Left colon (tissue), 2 donors: ENCODE measurements at regions not wholly inside any gene's neighbourhood (a gene's known extent, or its start where the extent isn't known, plus 50 kb on each side); places are given as distances from the start of the nearest gene placed in this dataset.

Experiments used
- ATAC-seq: fragments of 200-7000 bp; cut with Tn5 transposase; one replicate; pipeline ENCODE4 v1.9.1; 2020; ENCODE audit warnings: mild to moderate bottlenecking, moderate library complexity
- DNase-seq, 2 donors: peaks; one replicate each; pipeline ENCODE4 v3.0.0-alpha.2; 2020
- intact Hi-C, 2 donors: fragments of 100-400 bp; cut with DNase I in 1 of 2; cut with micrococcal nuclease in 1 of 2; formaldehyde crosslinking; loops; one replicate each; pipeline versions ENCODE4 v1.11.2 to v1.14.0; 2022; cut with DNase I, micrococcal nuclease
- donor health status: DM: no; HTN: no; CAD: no.
- donor health status: DM: yes; HTN: yes; CAD: no.

DNA sequence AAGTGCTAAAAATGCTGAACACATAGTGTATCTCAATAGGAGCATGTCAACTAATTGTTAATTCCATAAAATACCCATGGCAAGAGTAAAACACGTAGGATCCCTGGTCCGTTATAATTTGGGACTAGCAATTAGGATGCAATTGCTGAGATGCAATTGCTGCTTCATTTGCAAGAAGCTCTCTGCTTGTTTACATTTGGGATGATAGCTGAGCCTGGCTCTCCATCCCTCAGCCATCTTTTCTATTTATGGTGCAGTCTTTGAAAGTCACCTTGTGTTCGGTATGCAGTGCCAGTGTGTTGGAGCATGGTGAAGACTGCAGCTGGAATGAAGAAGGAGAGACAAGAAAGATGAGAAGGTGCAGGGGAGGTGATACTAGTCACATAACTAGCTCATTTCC, 191.3 kb downstream of the SNX10 start:
- intact Hi-C loops: no loop called here
- ATAC-seq: no peak
- DNase-seq: no peak

DNA sequence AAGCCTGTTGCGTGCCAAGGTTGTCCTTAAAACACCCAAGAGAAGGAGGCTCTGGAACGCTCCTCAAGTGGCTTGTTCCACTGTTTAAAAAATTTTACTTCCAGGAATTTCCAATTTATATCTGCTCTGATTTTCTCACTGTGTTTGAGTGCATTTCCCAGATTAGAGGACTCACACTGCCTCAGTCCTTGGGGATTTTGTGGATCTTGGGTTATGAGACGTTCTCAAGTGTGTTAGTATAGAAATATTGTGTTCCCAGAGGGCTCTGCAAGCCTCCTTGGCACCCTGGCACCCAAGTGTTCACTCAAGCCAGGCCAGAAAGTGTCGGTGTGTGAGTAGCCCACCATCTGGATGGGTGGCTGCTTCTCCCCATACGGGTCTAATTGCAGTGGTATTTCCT, 192.2 kb downstream of the SNX10 start:
- no peak for ATAC-seq
- intact Hi-C loops: no loop called here
- DNase-seq: no peak

DNA sequence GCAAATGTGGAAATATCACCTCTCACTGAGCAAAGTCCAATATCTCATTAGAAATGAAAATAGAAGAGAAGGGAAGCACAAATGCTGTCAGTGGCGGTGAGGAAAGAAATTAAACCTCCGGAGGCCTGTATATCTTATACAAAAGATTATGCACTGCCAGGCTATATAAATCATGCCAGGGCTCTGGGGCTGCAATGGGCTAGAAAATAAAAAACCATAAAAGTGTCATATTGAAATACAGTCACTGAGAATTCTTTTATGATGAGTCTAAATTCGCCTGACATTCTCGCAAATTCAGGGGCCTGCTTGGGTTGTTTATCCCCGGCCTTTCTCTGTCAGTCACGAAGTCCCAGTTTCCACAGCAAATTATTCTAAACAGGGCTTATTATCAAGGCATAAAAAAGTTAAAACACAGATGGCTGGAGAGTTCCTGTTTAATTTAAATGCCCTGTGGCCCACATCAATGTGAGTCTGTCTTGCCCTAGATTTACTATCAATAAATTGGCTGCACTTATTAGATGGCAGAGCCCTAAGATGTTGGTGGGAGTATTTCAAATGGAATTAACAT, 193.8 kb downstream of the SNX10 start:
- ATAC-seq (peak; percentile 54), DNase-seq (no peak)
- intact Hi-C loops: no loop called here

DNA sequence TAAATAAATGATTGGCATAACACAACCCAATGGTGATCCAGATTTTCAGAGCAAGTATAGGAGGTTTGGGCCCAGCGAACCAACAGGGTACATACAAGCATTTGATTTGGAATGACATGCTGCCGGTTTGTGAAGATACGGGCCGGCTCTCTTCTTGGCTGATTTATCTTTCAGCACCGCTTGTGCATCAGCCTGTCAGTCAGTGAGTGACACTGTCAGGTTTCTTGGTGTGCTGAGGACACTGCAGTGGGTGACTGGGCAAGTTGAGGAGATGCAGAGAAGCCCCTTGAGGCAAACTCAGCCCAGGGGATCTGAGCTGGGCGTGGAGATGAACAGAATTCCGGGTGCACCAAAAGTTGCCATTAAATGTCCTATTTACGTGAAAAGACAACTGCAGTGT, 194.5 kb downstream of the SNX10 start:
- intact Hi-C loops: no loop called here

DNA sequence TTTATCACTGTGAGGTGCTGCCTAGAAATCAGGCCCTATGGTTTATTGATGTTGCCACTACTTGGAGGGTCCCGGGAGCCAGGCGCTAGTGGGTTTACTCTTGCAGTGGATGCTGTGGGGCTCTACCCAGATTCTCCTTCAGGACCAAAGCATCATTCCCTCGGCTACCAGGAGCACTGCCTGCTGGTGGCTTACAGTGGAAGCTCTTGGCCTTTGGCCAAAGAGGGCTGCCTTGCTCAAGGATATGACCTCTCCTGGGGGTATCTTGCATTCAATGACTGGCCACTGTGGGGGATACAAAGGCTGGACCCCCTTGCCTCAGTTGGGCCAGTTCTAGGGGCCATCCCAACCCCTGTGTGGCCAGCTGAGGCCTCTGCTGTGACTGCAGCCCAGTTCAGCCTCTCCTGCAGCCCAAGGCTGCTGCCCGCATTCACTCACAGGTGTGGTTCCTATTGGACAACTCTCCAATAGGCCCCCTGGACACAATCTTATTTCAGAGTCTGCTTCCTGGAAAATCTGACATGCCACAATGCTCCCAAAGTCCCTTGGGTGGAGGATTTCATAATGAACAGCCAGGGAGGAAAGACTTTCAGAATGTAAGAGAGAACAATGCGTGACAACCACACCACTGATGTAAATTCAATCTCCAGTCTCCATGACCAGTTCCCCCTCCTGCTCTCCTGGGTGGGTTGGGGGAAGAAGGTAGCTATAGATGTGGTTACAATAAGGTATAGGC, 196.3 kb downstream of the SNX10 start:
- ATAC-seq (no peak), DNase-seq (no peak)
- intact Hi-C loops: no loop called here

More for the DNA sequence above, 194.5 kb downstream of the SNX10 start:
- DNase-seq: no peak
- ATAC-seq: no peak

DNA sequence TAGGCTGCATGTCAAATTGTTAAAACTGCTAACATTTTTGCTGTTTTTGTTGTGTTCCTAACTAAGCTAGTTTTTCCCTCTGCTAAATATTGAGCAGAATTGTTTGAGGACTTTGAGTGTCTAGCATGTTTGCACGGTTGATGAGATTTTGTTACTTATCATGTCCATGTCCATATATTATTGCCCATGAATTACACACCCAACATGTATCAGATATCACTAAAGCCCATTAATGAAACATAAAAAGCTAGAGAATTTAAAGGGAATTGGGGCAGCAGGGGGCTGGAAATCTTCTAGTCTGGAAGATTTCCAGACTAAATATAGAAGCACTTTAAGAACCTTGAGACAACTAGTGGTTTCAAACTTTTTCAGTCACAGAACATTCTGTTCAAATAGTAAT, 197.7 kb downstream of the SNX10 start:
- no peak for ATAC-seq
- intact Hi-C loops: no loop called here
- DNase-seq: no peak

DNA sequence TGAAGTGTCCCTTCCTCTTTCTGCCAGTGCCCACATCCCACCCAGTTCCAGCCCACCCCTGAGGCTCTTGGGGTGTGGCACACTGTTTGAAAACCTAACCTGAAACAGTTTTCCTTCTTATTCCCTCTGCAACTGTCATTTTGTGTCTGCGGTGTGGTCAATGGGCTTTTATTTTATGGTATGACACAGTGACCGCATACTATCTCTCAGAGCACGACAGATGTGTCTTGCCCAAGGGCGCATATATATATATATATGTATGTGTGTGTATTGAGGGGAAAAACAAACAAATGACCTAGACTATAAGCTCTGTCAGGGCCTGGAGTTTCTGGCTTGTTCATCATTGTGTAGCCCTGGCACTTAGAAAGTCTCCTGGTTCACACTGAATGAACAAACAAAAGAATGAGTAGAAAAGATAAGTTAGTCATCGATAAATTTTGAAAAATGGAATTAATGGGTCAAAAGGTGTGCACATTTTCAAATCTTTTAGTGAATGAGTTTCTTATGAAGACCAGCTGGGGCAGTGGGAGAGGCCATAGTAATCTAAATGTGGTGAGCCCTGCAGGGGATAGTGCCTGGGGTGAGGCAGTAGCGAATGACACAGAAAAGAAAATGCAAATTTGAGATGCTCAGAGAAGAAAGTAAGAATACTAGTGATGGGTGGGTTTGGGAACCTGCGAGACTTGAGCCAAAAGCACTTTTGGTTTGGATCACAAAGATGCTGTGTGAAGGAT, 198.4 kb downstream of the SNX10 start:
- intact Hi-C loops: loop anchor here in 1 of 2 donors (10.0 kb wide), 1 partner anchor 115 kb away; no protein-coding TSS in a partner anchor
- no peak for DNase-seq
- ATAC-seq: no peak

DNA sequence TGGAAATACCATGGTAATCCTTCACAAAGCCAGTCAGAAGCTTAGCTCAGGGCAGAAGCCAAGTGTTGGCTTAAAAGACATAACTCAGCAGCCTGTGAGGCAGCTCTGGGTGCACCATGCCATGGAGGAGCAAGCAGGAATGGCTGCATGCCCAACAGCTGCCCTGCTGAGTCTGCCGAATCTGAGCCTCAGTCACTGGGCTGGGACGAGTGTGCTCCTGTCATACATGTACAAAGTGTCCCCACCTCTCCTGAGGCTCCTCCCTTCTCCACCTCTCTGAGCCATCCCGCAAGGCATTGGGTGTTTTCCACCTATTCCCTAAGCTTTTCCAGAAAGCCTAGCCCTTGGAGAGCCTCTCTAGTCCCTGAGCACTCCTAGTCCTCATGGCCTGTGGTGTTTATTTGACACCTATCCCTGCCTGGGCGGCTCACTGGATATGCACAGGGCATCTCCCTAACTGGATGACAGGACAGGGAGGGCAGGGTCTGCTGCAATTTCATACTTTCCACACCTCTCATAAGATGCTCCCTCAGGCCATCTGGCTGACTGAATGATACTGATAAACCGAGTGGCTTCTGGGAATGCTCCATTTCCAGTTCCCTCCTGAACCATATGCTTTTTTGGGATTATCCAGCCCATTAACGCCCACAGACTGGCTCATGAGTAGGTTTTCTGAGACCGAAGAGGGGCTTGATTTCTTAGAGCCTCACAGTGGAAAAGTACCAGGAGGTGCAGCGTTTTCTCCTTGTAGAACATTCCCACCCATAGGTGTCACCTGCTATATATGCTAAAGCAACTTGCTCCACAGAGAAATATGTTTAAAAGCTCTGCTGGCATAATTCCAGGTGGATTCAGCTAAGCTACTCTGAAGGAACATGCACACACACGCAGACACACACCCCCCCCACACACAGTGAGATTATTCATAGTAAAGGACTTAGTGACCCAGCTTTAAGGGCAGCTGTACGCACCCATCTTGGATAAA, 199.3 kb downstream of the SNX10 start:
- ATAC-seq: peak; percentile 91
- peak in 1 of 2 donors; percentile 22 for DNase-seq
- intact Hi-C loops: loop anchor here in 1 of 2 donors (10.0 kb wide), 1 partner anchor 116 kb away; no protein-coding TSS in a partner anchor

DNA sequence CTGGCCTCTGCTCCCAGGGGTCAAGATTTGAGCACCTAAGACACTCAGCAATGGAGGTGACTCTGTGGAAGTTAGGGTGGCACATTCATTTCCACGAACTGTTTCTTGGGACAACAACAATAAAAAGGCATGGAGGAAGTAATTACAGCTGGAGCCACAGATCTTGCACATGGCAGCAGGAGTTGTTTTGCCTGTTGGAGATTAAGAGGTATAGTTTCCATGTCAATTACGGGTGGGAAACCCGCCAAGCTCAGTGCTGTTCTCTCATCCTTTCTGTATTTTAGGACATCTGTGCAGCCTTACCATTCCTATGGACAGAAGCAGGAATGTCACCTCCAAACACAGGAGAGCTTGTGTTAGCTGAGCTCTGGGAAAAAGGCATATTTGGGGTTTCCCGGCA, 201.2 kb downstream of the SNX10 start:
- peak; percentile 73 for ATAC-seq
- peak in 1 of 2 donors; percentile 47 for DNase-seq
- intact Hi-C loops: loop anchor here in 1 of 2 donors (10.0 kb wide), 1 partner anchor 118 kb away; no protein-coding TSS in a partner anchor

DNA sequence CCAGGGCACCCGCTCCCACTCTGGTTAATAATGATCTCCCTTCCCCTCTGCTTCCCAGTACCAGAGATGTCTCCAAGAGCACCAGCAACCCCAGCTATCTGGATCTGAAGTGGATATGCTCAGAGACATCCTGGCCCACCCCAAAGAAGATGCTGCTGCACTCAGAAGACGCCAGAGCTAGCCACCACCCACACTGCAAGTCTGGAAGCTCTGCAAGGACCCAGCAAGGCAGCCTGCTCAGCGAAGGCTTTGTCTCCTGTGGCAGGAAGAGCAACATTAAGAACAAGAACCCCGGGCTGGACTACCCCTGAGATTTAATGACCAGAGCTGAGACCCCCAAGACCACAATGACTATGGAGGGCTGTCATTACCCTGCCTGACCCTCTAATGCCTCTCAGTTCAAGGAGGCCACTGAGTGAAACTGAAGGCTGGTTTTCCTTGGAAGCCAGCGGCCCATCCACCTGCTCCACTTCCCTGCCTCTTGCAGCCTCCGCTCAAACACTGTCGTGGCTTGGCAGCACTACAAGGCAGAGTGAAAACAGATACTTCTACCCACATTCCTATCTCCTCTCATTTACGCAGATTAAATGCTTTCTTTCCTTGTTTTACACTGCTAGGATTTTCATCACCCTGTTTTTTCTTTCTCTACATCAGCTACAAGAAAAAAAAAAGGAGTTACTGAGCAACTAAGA, 202.2 kb downstream of the SNX10 start:
- ATAC-seq (no peak), DNase-seq (no peak)
- intact Hi-C loops: loop anchor here in 1 of 2 donors (10.0 kb wide), 1 partner anchor 119 kb away; no protein-coding TSS in a partner anchor

DNA sequence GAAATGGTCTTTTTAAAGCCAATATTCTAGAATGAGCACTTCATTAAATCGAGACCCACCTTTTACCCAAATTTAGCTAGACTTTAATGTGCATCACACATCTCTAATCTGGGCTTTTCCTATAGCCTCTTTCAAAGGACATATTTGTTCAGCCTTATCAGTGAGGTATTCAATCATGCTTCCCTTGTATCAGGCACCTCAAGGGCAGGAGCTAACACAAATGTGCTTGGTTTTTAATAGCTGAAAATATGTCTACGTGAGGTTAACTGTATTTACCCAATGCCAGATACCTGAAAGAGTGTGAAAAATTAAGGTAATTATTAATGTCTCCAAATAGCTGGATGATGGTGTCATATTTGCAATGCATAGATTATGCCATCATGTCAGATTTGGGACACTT, 203.9 kb downstream of the SNX10 start:
- ATAC-seq (no peak), DNase-seq (no peak)
- intact Hi-C loops: loop anchor here in 1 of 2 donors (10.0 kb wide), 1 partner anchor 121 kb away; no protein-coding TSS in a partner anchor

DNA sequence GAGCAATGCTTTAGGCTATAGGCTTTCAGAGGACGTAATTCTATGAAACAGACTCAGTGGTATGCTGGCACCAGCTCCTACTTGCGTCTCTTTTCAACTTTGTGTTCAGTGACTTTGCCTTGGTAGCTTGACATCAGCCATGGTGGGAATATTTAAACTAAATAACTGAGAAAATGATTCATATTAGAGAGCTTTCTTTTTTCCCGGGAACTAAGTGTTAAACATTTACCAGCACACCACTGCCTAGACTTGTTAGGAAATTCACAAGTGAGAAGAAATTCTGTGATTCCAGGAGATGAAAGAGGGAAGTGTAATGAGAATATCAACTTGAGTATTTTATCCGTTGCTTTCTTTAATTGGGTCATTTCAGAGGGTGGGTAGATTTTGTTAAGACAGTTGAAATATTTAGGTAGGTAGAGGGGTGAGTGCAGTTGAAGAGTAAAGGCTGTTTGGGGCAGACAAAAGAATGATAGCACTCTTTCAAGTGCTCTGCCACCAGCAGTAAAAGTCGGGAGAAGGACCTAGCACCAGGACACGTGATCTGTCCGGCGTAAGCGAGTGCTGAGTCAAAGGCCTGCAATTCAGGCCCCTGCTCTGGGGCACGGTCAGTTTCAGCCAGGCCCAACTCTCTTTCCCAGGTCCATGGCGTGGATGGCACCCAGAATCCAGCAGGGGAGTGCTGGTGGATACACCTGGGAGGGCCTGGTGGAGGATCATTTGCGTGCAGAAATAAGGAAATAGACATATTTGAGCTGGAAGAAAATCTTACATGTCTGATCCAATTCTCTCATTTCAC, 206.3 kb downstream of the SNX10 start:
- intact Hi-C loops: loop anchor here in 1 of 2 donors (10.0 kb wide), 1 partner anchor 123 kb away; no protein-coding TSS in a partner anchor
- no peak for DNase-seq

DNA sequence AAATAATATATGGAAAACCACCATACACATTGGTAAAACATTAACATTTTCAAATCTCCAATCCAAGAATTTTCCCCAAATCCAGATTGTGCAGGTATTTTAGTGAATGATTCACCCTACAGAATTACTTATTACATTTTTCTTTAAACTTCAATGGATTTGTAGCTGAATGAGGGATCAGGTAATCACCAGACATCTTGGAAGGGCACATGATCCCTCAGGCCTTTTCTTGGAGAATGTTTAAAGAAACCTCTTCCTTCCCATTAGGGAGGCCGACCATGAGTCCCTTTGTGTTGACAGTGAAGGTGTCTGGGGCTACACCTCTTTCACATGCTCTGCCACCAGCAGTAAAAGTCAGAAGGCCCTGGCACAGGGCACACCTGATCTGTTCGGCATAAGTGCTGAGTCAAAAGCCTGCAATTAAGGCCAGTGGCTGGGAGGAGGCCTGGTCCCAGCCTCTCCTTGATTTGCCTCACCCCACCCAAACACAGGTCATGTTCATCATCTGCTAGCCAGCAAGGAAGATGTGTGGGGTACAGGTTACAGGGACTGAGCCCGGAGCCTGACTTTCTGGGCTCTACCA, 207.7 kb downstream of the SNX10 start:
- intact Hi-C loops: loop anchor here in 1 of 2 donors (10.0 kb wide), 1 partner anchor 125 kb away; no protein-coding TSS in a partner anchor
- DNase-seq (no peak), ATAC-seq (peak; percentile 82)

More for the DNA sequence above, 206.3 kb downstream of the SNX10 start:
- no peak for ATAC-seq

DNA sequence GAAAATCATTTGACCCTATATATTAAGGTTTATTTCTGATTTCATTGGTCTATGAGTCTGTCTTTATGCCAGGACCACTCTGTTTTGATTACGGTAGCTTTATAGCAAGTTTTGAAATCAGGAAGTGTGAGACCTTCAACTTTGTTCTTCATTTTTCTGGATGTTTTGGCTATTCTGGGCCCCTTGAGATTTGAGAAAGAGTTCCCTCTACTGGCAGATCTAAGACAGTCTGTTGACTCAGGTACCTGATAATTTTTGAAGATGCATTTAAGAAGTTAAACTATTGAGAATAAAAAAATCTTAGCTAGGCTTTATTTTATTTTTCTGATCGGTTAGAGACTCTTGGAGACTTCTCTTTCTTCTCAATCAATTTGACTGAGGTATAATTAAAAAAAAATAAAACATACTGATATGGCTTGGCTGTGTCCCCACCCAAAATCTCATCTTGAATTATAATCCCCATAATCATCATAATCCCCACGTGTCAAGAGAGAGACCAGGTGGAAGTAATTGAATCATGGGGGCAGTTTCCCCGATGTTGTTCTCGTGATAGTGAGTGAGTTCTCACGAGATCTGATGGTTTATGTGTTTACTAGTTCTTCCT, 209.2 kb downstream of the SNX10 start:
- DNase-seq: no peak
- peak; percentile 55 for ATAC-seq
- intact Hi-C loops: no loop called here

DNA sequence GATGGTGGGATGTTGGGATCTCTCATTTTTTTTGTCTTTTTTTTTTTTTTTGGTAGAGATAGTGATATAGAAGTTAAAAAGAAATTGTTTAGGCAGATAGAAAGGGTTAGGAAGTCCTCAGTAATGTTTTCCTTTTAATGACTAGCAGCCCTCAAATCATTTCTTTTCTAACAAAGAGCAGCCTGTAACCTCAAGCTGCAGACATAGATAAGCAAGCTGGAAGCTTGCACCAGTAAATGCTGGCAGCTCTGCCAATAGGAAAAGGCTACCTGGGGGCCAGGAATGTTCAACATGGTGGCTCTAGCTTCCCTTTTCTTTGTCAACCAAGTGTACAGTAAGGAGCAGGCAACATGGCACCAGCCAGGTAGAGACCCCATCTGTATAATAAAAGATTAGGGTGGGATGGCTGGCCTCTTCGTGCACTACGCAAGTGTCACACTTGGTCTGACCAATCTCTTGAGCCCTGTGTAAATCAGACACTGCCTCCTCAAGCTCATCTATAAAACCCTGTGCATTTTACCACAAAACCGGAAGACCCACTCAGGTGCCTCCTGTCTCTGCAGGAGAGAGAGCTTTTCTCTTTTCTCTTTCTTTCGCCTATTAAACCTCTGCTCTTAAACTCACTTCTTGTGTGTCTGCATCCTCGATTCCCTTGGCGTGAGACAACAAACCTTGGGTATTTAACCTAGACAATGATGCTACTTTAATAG, 212.9 kb downstream of the SNX10 start:
- intact Hi-C loops: no loop called here
- ATAC-seq (no peak), DNase-seq (no peak)

DNA sequence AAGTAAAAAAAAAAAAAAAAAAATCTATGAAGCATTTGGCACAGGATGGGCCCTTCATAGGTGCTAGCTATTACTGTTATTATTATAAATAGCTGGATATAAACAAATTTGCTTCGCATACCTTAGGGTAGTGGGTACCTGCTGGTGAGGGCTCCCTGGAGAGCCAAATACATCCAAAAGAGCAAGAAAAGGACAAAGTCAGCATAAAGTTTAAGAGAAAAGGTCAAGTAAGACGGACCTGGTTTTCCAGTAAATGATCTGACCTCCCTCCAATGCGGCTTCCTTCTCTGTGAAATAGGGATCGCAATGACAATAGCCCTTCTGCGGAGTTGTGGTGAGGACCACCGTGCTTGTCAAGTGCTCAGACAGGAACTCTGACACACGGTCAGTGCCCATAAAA, 214.5 kb downstream of the SNX10 start:
- no peak for ATAC-seq

More for the DNA sequence above, 214.5 kb downstream of the SNX10 start:
- DNase-seq: no peak
- intact Hi-C loops: no loop called here
